ENCODE measurements at regions not wholly inside any gene's neighbourhood (a gene's known extent, or its start where the extent isn't known, plus 50 kb on each side); places are given as distances from the start of the nearest gene placed in this dataset.

- H3K9me3 ChIP-seq (ENCODE audit: insufficient read depth, low read depth, low read length): no peaks in the 10 kb centered on the region
- Mint-ChIP-seq H3K4me3 (ENCODE audit: unreplicated experiment) (no peak overlapping the region), H3K9me3 (ENCODE audit: unreplicated experiment) (peaks cover 4% of the 10 kb centered on the region), H3K27me3 (ENCODE audit: low read depth, unreplicated experiment) (peaks cover 28% of the 10 kb centered on the region), H3K27ac (ENCODE audit: unreplicated experiment) (no peak overlapping the region), H3K4me1 (ENCODE audit: low read depth, unreplicated experiment) (no peaks in the 10 kb centered on the region), H3K36me3 (ENCODE audit: low read depth, unreplicated experiment) (no peaks in the 10 kb centered on the region)
- no peak for DNase-seq (ENCODE audit: low read depth)
- H3K79me2 ChIP-seq (ENCODE audit: insufficient read depth, low read length): no peaks in the 10 kb centered on the region
- H3K9ac ChIP-seq (ENCODE audit: low read length): no peak overlapping the region
- FAIRE-seq: no peak
- no peak overlapping the region for H2AFZ ChIP-seq (ENCODE audit: low read depth, low read length)
- H3K36me3 ChIP-seq (ENCODE audit: insufficient read depth, low read length): no peaks in the 10 kb centered on the region
- H3K4me1 ChIP-seq (ENCODE audit: insufficient read depth, low read length): no peaks in the 10 kb centered on the region
- H3K27ac ChIP-seq (ENCODE audit: low read depth, low read length): no peak overlapping the region
- TF ChIP-seq CTCF (IDR thresholded peaks at IDR 0.05; ENCODE audit: insufficient read depth, low read depth, low read length) (no peak), EZH2 (IDR thresholded peaks at IDR 0.05; ENCODE audit: insufficient read depth, low read length) (no peak)
- H3K4me3 ChIP-seq (ENCODE audit: insufficient read depth, low read depth, low read length): no peak overlapping the region
- H3K4me2 ChIP-seq (ENCODE audit: low read length): no peak overlapping the region
- peaks cover 2% of the 10 kb centered on the region for H3K27me3 ChIP-seq (ENCODE audit: insufficient read depth, low read length)
- no peaks in the 10 kb centered on the region for H4K20me1 ChIP-seq (ENCODE audit: insufficient read depth, low read length)
Observed at GRCh38 chr1:29767769-29768425, 531.6 kb downstream of the PTPRU start.

GRCh38 chr1:29767088-29767685 lies 530.9 kb downstream of the PTPRU start:
- Mint-ChIP-seq H3K4me1 (ENCODE audit: low read depth, unreplicated experiment) (no peaks in the 10 kb centered on the region), H3K9me3 (ENCODE audit: unreplicated experiment) (peaks cover 4% of the 10 kb centered on the region), H3K27ac (ENCODE audit: unreplicated experiment) (no peak overlapping the region), H3K27me3 (ENCODE audit: low read depth, unreplicated experiment) (peaks cover 29% of the 10 kb centered on the region), H3K4me3 (ENCODE audit: unreplicated experiment) (no peak overlapping the region), H3K36me3 (ENCODE audit: low read depth, unreplicated experiment) (no peaks in the 10 kb centered on the region)
- no peaks in the 10 kb centered on the region for H3K9me3 ChIP-seq (ENCODE audit: insufficient read depth, low read depth, low read length)
- H3K9ac ChIP-seq (ENCODE audit: low read length): no peak overlapping the region
- no peaks in the 10 kb centered on the region for H3K36me3 ChIP-seq (ENCODE audit: insufficient read depth, low read length)
- DNase-seq (ENCODE audit: low read depth): no peak
- no peak overlapping the region for H2AFZ ChIP-seq (ENCODE audit: low read depth, low read length)
- no peak overlapping the region for H3K4me2 ChIP-seq (ENCODE audit: low read length)
- no peaks in the 10 kb centered on the region for H3K79me2 ChIP-seq (ENCODE audit: insufficient read depth, low read length)
- H3K4me1 ChIP-seq (ENCODE audit: insufficient read depth, low read length): no peaks in the 10 kb centered on the region
- H3K27ac ChIP-seq (ENCODE audit: low read depth, low read length): no peak overlapping the region
- no peaks in the 10 kb centered on the region for H4K20me1 ChIP-seq (ENCODE audit: insufficient read depth, low read length)
- FAIRE-seq: no peak
- H3K27me3 ChIP-seq (ENCODE audit: insufficient read depth, low read length): peaks cover 2% of the 10 kb centered on the region
- no peak overlapping the region for H3K4me3 ChIP-seq (ENCODE audit: insufficient read depth, low read depth, low read length)
- TF ChIP-seq EZH2 (IDR thresholded peaks at IDR 0.05; ENCODE audit: insufficient read depth, low read length): no peak
- TF ChIP-seq CTCF (IDR thresholded peaks at IDR 0.05; ENCODE audit: insufficient read depth, low read depth, low read length): no peak

- H3K27me3 ChIP-seq (ENCODE audit: insufficient read depth, low read length): no peaks in the 10 kb centered on the region
- Mint-ChIP-seq H3K4me3 (ENCODE audit: unreplicated experiment) (no peak overlapping the region), H3K4me1 (ENCODE audit: low read depth, unreplicated experiment) (no peaks in the 10 kb centered on the region), H3K9me3 (ENCODE audit: unreplicated experiment) (peaks cover 2% of the 10 kb centered on the region), H3K27ac (ENCODE audit: unreplicated experiment) (no peak overlapping the region), H3K36me3 (ENCODE audit: low read depth, unreplicated experiment) (no peaks in the 10 kb centered on the region), H3K27me3 (ENCODE audit: low read depth, unreplicated experiment) (peaks cover 51% of the 10 kb centered on the region)
- H3K4me1 ChIP-seq (ENCODE audit: insufficient read depth, low read length): no peaks in the 10 kb centered on the region
- no peaks in the 10 kb centered on the region for H3K9me3 ChIP-seq (ENCODE audit: insufficient read depth, low read depth, low read length)
- no peaks in the 10 kb centered on the region for H4K20me1 ChIP-seq (ENCODE audit: insufficient read depth, low read length)
- H3K79me2 ChIP-seq (ENCODE audit: insufficient read depth, low read length): no peaks in the 10 kb centered on the region
- no peak overlapping the region for H3K4me2 ChIP-seq (ENCODE audit: low read length)
- H2AFZ ChIP-seq (ENCODE audit: low read depth, low read length): no peak overlapping the region
- no peaks in the 10 kb centered on the region for H3K36me3 ChIP-seq (ENCODE audit: insufficient read depth, low read length)
- H3K9ac ChIP-seq (ENCODE audit: low read length): no peak overlapping the region
- DNase-seq (ENCODE audit: low read depth) (no peak), FAIRE-seq (no peak)
- no peak overlapping the region for H3K27ac ChIP-seq (ENCODE audit: low read depth, low read length)
- H3K4me3 ChIP-seq (ENCODE audit: insufficient read depth, low read depth, low read length): no peak overlapping the region
- no peak for TF ChIP-seq EZH2 (IDR thresholded peaks at IDR 0.05; ENCODE audit: insufficient read depth, low read length)
- TF ChIP-seq CTCF (IDR thresholded peaks at IDR 0.05; ENCODE audit: insufficient read depth, low read depth, low read length): no peak
Observed at GRCh38 chr1:29762635-29763034, 526.3 kb downstream of the PTPRU start.
